Lung (tissue), 11 donors: ENCODE measurements at regions not wholly inside any gene's neighbourhood (a gene's known extent, or its start where the extent isn't known, plus 50 kb on each side); places are given as distances from the start of the nearest gene placed in this dataset.

Experiments used
- ATAC-seq: fragments of 200-7000 bp; cut with Tn5 transposase; one replicate; pipeline ENCODE4 v1.9.1; 2020; ENCODE audit warnings: moderate number of reproducible peaks; ENCODE audit not compliant: insufficient read depth, low FRiP score
- DNase-seq, 3 donors: peaks; one replicate each; pipeline ENCODE4 v3.0.0-alpha.2; 2013 to 2017
- H3K27ac ChIP-seq, 2 donors: one replicate each; pipeline ENCODE4 v1.5.1; 2013; ENCODE audit warnings: mild to moderate bottlenecking in 2 of 2, moderate library complexity in 2 of 2, control low read depth in 1 of 2, inconsistent platforms in 1 of 2, low read depth in 1 of 2, low read length in 1 of 2
- H3K27me3 ChIP-seq, 3 donors: one replicate each; pipeline ENCODE4 v1.5.1; 2013; ENCODE audit warnings: low read length in 2 of 3; ENCODE audit not compliant: control insufficient read depth in 3 of 3, insufficient read depth in 3 of 3
- H3K36me3 ChIP-seq, 4 donors: one replicate each; pipeline ENCODE4 v1.5.1; 2013; ENCODE audit warnings: low read length in 4 of 4, mild to moderate bottlenecking in 1 of 4, moderate library complexity in 1 of 4; ENCODE audit not compliant: control insufficient read depth in 4 of 4, insufficient read depth in 4 of 4
- H3K4me1 ChIP-seq, 5 donors: one replicate each; pipeline ENCODE4 v1.5.1; 2013; ENCODE audit warnings: low read length in 5 of 5, mild to moderate bottlenecking in 2 of 5, moderate library complexity in 1 of 5; ENCODE audit not compliant: control insufficient read depth in 5 of 5, insufficient read depth in 5 of 5
- H3K4me3 ChIP-seq: one replicate; pipeline ENCODE4 v1.5.1; 2013; ENCODE audit warnings: mild to moderate bottlenecking, control low read depth, moderate library complexity
- H3K9ac ChIP-seq, 2 donors: one replicate each; pipeline ENCODE4 v1.5.1; 2013; ENCODE audit warnings: low read length in 2 of 2, control low read depth in 1 of 2; ENCODE audit not compliant: insufficient read depth in 1 of 2
- H3K9me3 ChIP-seq, 4 donors: one replicate each; pipeline ENCODE4 v1.5.1; 2013; ENCODE audit warnings: low read length in 3 of 4, mild to moderate bottlenecking in 1 of 4, moderate library complexity in 1 of 4; ENCODE audit not compliant: control insufficient read depth in 4 of 4, insufficient read depth in 3 of 4
- CTCF ChIP-seq: IDR thresholded peaks from 2 replicates; pipeline ENCODE4 v1.5.1; 2012; ENCODE audit warnings: mild to moderate bottlenecking; ENCODE audit errors: control extremely low read depth, extremely low read depth
- WGBS, 2 donors: extraction: QIAGEN DNeasy Blood & Tissue Kit; methylation state at CpG; one replicate each; pipeline ENCODE4 v1.1.7; 2013; 5-methylcytosine and 5-hydroxymethylcytosine counted together
- donor health status: control.
- donor health status: control.
- donor health status: Bipolar disorder and iron deficiency.
- donor health status: healthy.
- donor health status: DM: yes; HTN: yes; CAD: no.

GRCh38 chr5:79890930-79891249, 100.2 kb downstream of the MTX3 start:
- H3K9ac ChIP-seq: no peak overlapping the region
- ATAC-seq (no peak), DNase-seq (no peak)
- peaks cover 0 to 3% (median 0%) of the 10 kb centered on the region in 4 donors for H3K9me3 ChIP-seq
- peaks cover 0 to 10% (median 0%) of the 10 kb centered on the region in 3 donors for H3K27me3 ChIP-seq
- 84 to 91% methylated on average over 5 of the region's 5 CpGs for WGBS, 2 donors
- no peak overlapping the region for H3K4me3 ChIP-seq
- no peaks in the 10 kb centered on the region for H3K4me1 ChIP-seq
- no peaks in the 10 kb centered on the region for H3K36me3 ChIP-seq
- no peak for TF ChIP-seq CTCF
- no peak overlapping the region for H3K27ac ChIP-seq

- ATAC-seq: no peak
- WGBS, 2 donors: 72 to 84% methylated on average over 4 of the region's 4 CpGs
- Histone ChIP-seq H3K9ac (no peak overlapping the region), H3K4me1 (no peaks in the 10 kb centered on the region), H3K9me3 (peaks cover 0 to 4% (median 0%) of the 10 kb centered on the region in 4 donors), H3K36me3 (no peaks in the 10 kb centered on the region), H3K27ac (no peak overlapping the region), H3K4me3 (no peak overlapping the region), H3K27me3 (peaks cover 0 to 14% (median 0%) of the 10 kb centered on the region in 3 donors)
- no peak for TF ChIP-seq CTCF
- DNase-seq: no peak
These were observed 100.7 kb downstream of the MTX3 start for GRCh38 chr5:79890119-79890929.

- WGBS, 2 donors: 89 to 95% methylated on average over 2 of the region's 2 CpGs
- Histone ChIP-seq H3K9me3 (peaks cover 0 to 4% (median 0%) of the 10 kb centered on the region in 4 donors), H3K9ac (no peak overlapping the region), H3K27me3 (peaks cover 0 to 14% (median 0%) of the 10 kb centered on the region in 3 donors), H3K27ac (no peak overlapping the region), H3K36me3 (no peaks in the 10 kb centered on the region), H3K4me3 (no peak overlapping the region), H3K4me1 (peaks cover 0 to 11% (median 0%) of the 10 kb centered on the region in 5 donors)
- no peak for ATAC-seq
- DNase-seq: no peak
- no peak for TF ChIP-seq CTCF
These were observed 102.4 kb downstream of the MTX3 start for GRCh38 chr5:79888643-79889042.
